ENCODE measurements at regions not wholly inside any gene's neighbourhood (a gene's known extent, or its start where the extent isn't known, plus 50 kb on each side); places are given as distances from the start of the nearest gene placed in this dataset.

- FAIRE-seq = no peak
- dilution Hi-C loops (cut with MboI; ENCODE audit: extremely low pct_ligation_motif_present, low sequenced_read_pairs) = no loop called here
- Histone ChIP-seq H3K4me3 (ENCODE audit: control insufficient read depth in 2 of 3, extremely low read depth in 1 of 3, insufficient read depth in 2 of 3, low read depth in 1 of 3, low read length in 3 of 3) (no peak overlapping the region), H3K4me1 (ENCODE audit: control insufficient read depth, extremely low read depth, insufficient read depth, low read length) (no peaks in the 10 kb centered on the region), H3K27me3 (ENCODE audit: control insufficient read depth, extremely low read depth, insufficient read depth, low read length) (no peaks in the 10 kb centered on the region), H3K9me1 (ENCODE audit: control insufficient read depth, extremely low read depth, insufficient read depth, low read length) (no peaks in the 10 kb centered on the region), H3K27ac (ENCODE audit: control insufficient read depth, insufficient read depth, low read length) (no peak overlapping the region), H3K36me3 (ENCODE audit: control insufficient read depth in 2 of 2, extremely low read depth in 1 of 2, insufficient read depth in 2 of 2, low read length in 2 of 2) (no peaks in the 10 kb centered on the region), H3K79me2 (ENCODE audit: control insufficient read depth, insufficient read depth, low read length) (no peaks in the 10 kb centered on the region), H3K9me3 (ENCODE audit: control insufficient read depth, low read depth, low read length) (no peaks in the 10 kb centered on the region), H4K20me1 (ENCODE audit: control insufficient read depth, extremely low read depth, insufficient read depth, low read length) (no peaks in the 10 kb centered on the region), H3K4me2 (ENCODE audit: control insufficient read depth, extremely low read depth, insufficient read depth, low read depth, low read length) (no peak overlapping the region), H3K9ac (ENCODE audit: control insufficient read depth, extremely low read depth, insufficient read depth, low read length) (no peak overlapping the region), H2AFZ (ENCODE audit: control insufficient read depth, low read length) (no peak overlapping the region)
- no peak for DNase-seq (ENCODE audit: low read depth, low spot score)
- TF ChIP-seq EZH2 (IDR thresholded peaks at IDR 0.05; ENCODE audit: low read length) = no peak
- TF ChIP-seq CTCF (optimal IDR thresholded peaks at IDR 0.05 in 1 of 3, IDR thresholded peaks at IDR 0.05 in 1 of 3, conservative IDR thresholded peaks at IDR 0.05 in 1 of 3; ENCODE audit: extremely low read depth in 1 of 3, insufficient read depth in 2 of 3, low read length in 3 of 3) = no peak
These were observed 345.8 kb upstream of the GRID2 start for GRCh38 chr4:91957963-91958362.

DNA sequence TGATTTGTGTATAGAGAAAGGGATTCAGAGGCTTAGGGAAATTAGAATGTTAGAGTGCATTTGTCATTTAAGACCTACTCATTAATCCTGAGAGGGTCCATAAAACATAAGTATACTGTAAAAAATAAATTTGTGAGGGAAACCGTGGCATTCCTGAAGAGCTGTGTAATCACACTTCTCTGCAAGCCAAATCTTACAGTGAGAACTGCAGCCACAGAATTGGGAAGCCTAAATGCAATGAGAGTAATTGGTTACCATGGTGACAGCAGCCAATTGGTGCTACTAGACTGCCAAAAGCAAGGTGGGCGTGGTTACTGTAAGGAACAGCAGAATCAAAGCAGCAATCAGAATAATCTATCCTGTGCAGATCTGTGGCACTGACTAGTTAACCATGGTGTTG, 345.2 kb upstream of the GRID2 start:
- H3K9me1 ChIP-seq (ENCODE audit: control insufficient read depth, extremely low read depth, insufficient read depth, low read length) = no peaks in the 10 kb centered on the region
- dilution Hi-C loops (cut with MboI; ENCODE audit: extremely low pct_ligation_motif_present, low sequenced_read_pairs) = no loop called here
- FAIRE-seq = no peak
- no peaks in the 10 kb centered on the region for H3K79me2 ChIP-seq (ENCODE audit: control insufficient read depth, insufficient read depth, low read length)
- no peak for DNase-seq (ENCODE audit: low read depth, low spot score)
- H3K27me3 ChIP-seq (ENCODE audit: control insufficient read depth, extremely low read depth, insufficient read depth, low read length) = no peaks in the 10 kb centered on the region
- H3K9me3 ChIP-seq (ENCODE audit: control insufficient read depth, low read depth, low read length) = no peaks in the 10 kb centered on the region
- H3K9ac ChIP-seq (ENCODE audit: control insufficient read depth, extremely low read depth, insufficient read depth, low read length) = no peak overlapping the region
- no peak overlapping the region for H3K27ac ChIP-seq (ENCODE audit: control insufficient read depth, insufficient read depth, low read length)
- H3K4me2 ChIP-seq (ENCODE audit: control insufficient read depth, extremely low read depth, insufficient read depth, low read depth, low read length) = no peak overlapping the region
- TF ChIP-seq CTCF (optimal IDR thresholded peaks at IDR 0.05 in 1 of 3, IDR thresholded peaks at IDR 0.05 in 1 of 3, conservative IDR thresholded peaks at IDR 0.05 in 1 of 3; ENCODE audit: extremely low read depth in 1 of 3, insufficient read depth in 2 of 3, low read length in 3 of 3) (no peak), EZH2 (IDR thresholded peaks at IDR 0.05; ENCODE audit: low read length) (no peak)
- no peaks in the 10 kb centered on the region for H3K4me1 ChIP-seq (ENCODE audit: control insufficient read depth, extremely low read depth, insufficient read depth, low read length)
- H3K36me3 ChIP-seq (ENCODE audit: control insufficient read depth in 2 of 2, extremely low read depth in 1 of 2, insufficient read depth in 2 of 2, low read length in 2 of 2) = no peaks in the 10 kb centered on the region
- H3K4me3 ChIP-seq (ENCODE audit: control insufficient read depth in 2 of 3, extremely low read depth in 1 of 3, insufficient read depth in 2 of 3, low read depth in 1 of 3, low read length in 3 of 3) = no peak overlapping the region
- H4K20me1 ChIP-seq (ENCODE audit: control insufficient read depth, extremely low read depth, insufficient read depth, low read length) = no peaks in the 10 kb centered on the region
- no peak overlapping the region for H2AFZ ChIP-seq (ENCODE audit: control insufficient read depth, low read length)
